ENCODE measurements at regions not wholly inside any gene's neighbourhood (a gene's known extent, or its start where the extent isn't known, plus 50 kb on each side); places are given as distances from the start of the nearest gene placed in this dataset.

- no peak for TF ChIP-seq EZH2 (IDR thresholded peaks at IDR 0.05; ENCODE audit: insufficient read depth, poor library complexity, severe bottlenecking)
- no peak for TF ChIP-seq EZH2phosphoT487 (IDR thresholded peaks at IDR 0.05; ENCODE audit: insufficient read depth, low read depth)
Observed at GRCh38 chr1:201708691-201709090, 120.3 kb upstream of the IPO9 start.

Data from GM23248 (cell line).